ENCODE measurements at regions not wholly inside any gene's neighbourhood (a gene's known extent, or its start where the extent isn't known, plus 50 kb on each side); places are given as distances from the start of the nearest gene placed in this dataset.

- no peak for TF ChIP-seq CTCF (IDR thresholded peaks at IDR 0.05)
- no peak for TF ChIP-seq EZH2 (IDR thresholded peaks at IDR 0.05)
Measured at GRCh38 chr13:53878861-53879260, 850.2 kb downstream of the OLFM4 start.
